HuH-7.5 (cell line): ENCODE measurements at regions not wholly inside any gene's neighbourhood (a gene's known extent, or its start where the extent isn't known, plus 50 kb on each side); places are given as distances from the start of the nearest gene placed in this dataset.

Experiments
- DNase-seq: peaks from one replicate; pipeline ENCODE4 v3.0.0; 2011; ENCODE audit warnings: low spot score

GRCh38 chr18:78629426-78629825, 350.2 kb upstream of the SALL3 start:
- DNase-seq: no peak

- no peak for DNase-seq
Measured at GRCh38 chr18:78630356-78630755, 349.3 kb upstream of the SALL3 start.

- DNase-seq: no peak
Measured at GRCh38 chr18:78630981-78631510, 348.6 kb upstream of the SALL3 start.

GRCh38 chr18:78632111-78632541, 347.5 kb upstream of the SALL3 start:
- no peak for DNase-seq

- no peak for DNase-seq
Measured at GRCh38 chr18:78634061-78634696, 345.4 kb upstream of the SALL3 start.

DNA sequence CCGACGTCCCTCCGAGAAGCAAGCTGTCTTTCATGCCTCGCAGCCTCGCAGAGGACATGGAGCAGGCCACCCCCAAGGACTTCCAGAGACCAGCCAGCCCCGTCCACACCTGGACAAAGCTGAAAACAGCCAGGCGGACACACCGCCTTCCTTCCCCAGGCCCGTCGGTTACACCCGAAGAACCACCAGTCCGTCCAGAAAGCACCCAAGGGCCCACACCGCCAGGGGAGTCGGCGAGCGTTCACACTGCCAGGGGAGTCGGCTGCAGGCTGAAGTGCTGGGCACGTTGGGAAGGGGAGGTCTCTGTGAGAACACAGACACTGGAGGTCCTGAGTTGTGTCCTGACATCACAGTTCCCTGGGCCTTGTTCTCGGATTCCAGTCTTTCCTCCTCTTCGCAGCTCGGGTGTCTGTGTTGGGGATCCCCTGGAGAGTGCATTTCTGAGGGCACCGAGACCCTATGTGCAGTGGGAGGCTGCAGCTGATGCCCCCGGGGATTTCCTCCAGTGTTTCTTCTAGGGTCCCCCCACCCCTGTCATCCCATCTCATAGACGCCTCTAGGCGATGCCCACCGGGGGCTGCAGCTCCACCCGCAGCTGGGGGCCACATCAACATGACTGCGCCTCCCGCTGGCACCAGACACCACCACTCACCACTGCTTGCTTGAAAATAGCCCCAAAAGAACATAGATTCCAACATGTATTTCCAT, 344.4 kb upstream of the SALL3 start:
- DNase-seq: no peak

- DNase-seq: no peak
Measured at GRCh38 chr18:78636260-78636659, 343.4 kb upstream of the SALL3 start.

DNA sequence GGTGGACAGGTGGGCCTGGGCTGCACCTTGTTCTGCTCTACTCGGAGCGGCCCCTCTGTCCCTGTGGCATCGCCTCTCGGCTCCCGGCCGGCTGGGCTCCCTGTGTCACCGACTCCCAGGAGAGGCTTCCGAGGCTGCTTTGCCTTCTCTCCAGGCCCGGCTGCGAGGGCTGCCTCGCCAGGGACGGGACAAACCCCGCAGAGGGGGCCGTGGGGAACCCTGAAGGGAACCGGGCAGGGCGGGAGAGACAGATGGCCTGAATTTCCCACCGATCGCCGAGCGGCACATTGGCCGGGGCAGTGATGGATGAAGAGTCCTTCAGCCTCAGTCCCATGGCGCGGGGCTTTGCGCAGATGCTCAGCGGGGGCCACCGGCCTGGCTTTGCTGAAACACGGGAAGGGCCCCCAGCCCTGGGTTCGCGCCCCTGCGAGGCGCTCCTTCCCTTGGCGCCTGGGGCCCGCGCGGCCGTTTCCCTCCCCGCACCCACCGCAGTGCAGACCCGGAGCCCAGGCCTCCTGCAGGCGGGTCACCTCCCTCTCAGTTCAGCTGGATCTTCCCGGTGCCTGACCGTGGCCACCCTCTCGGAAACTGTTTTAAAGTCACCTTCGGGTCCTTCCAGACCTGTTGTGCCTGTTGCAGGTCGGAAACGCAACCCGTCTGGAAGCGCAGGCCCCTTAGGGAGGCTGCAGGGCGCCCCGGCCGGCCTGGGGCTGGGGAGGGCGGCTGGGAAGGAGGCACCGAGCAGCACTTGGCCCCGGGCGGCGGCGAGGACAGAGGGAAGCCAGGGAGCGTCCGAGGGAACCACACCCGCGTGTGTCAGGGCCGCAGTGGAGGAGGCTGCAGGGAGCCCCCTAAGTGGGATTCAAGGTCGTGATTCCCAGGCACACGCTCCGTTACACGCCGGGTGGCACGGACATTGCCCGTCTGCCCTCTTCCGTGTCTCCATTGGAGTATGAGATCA, 341.9 kb upstream of the SALL3 start:
- DNase-seq: no peak

DNA sequence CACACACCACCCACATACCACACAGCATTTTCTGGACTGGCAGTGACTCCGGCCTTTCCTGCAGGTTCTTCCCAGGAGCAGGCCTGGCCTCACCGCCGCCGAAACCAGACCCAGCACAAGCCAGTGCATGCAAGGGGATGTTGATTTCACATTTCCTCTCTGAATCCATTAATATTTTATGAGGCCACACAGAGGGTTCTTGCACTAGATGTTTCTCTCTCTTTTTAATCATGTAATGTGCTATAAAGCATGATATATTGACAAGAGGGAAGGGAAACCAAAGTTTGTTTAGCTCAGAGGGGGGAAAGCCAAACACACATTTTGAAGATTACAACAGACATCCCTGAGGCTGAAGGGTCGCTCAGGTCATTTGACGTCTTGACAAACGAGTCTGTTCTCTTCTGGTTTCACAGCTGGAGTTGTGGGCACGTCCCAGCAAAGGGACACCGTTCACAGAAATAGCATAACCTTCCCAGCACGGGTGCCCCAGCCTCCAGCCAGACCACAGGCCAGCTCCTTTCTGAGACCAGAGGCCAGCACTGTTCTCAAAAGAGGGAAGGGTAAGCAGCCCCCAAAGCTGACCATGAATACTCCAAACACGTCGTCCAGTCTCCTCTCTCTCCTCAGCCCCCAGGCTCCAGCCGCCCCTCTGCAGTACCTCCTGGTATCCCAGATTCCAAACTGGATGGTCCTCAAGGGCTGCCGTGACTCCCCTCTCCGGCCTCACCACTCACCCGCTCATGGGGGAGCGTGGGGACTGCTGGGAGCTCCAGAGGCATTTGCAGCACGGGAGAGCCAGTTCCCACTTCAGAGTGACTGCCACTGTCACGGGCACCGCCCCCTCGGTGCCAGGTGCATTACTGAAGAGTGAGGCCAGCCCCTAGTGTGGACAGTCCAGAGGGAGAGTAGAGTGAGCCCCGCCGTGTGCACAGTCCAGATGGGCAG, 340.3 kb upstream of the SALL3 start:
- no peak for DNase-seq

- DNase-seq: no peak
Measured at GRCh38 chr18:78640246-78640995, 339.2 kb upstream of the SALL3 start.

GRCh38 chr18:78641689-78642231, 337.9 kb upstream of the SALL3 start:
- no peak for DNase-seq

- no peak for DNase-seq
Measured at GRCh38 chr18:78642296-78642951, 337.2 kb upstream of the SALL3 start.

GRCh38 chr18:78643004-78643403, 336.6 kb upstream of the SALL3 start:
- DNase-seq: no peak

DNA sequence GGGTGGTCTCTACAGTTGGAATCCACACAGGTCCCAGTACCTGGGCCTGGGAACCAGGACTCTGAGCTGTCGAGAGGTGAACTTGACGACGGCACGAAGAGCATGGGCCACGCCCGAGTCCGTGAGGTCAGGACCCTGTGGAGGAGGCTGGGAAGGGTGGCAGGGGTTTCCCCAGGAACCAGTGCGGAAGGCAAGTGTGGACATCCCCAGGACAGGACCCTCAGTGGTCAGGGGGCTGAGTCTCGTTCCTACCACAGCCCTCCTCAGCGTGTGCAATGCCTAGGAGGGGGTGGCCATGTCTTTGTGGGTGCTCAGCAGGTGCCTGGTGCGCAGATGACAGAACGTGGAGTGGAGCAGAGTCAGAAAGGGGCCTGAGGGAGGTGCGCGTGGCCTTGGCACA, 335.6 kb upstream of the SALL3 start:
- DNase-seq: no peak

GRCh38 chr18:78645216-78645615, 334.4 kb upstream of the SALL3 start:
- no peak for DNase-seq

DNA sequence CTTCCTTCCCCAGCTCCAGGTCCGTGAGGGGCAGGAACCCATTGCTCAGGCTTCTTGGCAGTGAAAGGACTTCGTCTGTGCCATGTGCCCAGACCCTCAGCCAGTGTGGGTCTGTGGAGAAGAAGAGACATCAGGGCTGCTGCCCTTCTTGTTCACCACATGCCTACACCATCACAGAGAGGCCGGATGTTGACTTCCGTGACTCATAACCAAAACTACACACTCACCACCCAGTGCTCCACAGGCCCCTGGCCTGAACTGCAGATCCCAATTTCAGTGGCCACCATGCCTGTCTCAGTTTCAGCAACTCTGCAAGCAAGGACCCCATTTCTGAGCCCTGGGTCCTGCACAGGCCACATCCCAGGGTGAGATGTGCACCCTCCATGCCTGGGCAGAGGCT, 332.6 kb upstream of the SALL3 start:
- DNase-seq: no peak

GRCh38 chr18:78649421-78649820, 330.2 kb upstream of the SALL3 start:
- DNase-seq: no peak

- no peak for DNase-seq
Measured at GRCh38 chr18:78650926-78651325, 328.7 kb upstream of the SALL3 start.

DNA sequence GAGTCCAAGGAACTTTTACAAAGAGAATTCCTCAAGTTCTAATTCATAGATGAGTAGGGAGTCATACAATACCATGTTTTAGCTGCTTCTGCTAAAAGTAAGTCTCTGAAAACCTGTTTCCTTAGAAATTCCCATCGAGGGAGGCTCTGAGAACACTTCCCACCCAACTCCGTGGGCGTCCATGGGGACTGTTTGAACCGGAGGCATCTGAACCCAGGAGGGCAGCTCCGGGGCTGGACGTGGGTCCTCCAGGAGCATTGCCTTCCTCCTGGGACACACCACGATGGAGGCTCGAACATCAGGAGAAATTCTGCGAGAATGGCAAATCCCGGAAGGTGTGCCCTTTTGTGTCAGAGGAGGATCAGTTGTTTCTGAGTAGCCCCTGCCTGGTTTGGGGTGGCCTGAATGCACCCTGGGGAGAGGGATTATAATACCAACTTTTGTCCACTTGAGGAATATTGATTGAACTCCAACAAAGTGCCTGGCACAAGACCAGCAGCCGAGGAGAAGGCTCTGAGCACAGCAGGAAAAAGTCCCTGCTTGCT, 327.5 kb upstream of the SALL3 start:
- no peak for DNase-seq
